Mucosa of descending colon (tissue), 3 donors: ENCODE measurements at regions not wholly inside any gene's neighbourhood (a gene's known extent, or its start where the extent isn't known, plus 50 kb on each side); places are given as distances from the start of the nearest gene placed in this dataset.

Experiments
- ATAC-seq: fragments of 200-7000 bp; cut with Tn5 transposase; one replicate; pipeline ENCODE4 v1.9.1; 2020; ENCODE audit warnings: mild to moderate bottlenecking, moderate library complexity
- DNase-seq, 3 donors: peaks; one replicate each; pipeline ENCODE4 v3.0.0-alpha.2; 2020
- H3K36me3 ChIP-seq: fragments of 200-600 bp; one replicate; pipeline ENCODE4 v1.8.0; 2021; ENCODE audit warnings: low read depth, mild to moderate bottlenecking
- H3K4me1 ChIP-seq: fragments of 200-600 bp; one replicate; pipeline ENCODE4 v1.8.0; 2021; ENCODE audit warnings: low read depth, mild to moderate bottlenecking
- H3K4me3 ChIP-seq: fragments of 200-600 bp; one replicate; pipeline ENCODE4 v1.8.0; 2021; ENCODE audit warnings: mild to moderate bottlenecking
- H3K9me3 ChIP-seq: fragments of 200-600 bp; one replicate; pipeline ENCODE4 v1.8.0; 2021; ENCODE audit warnings: mild to moderate bottlenecking
- intact Hi-C, 2 donors: fragments of 100-400 bp; cut with DNase I in 1 of 2; cut with micrococcal nuclease in 1 of 2; formaldehyde crosslinking; loops; one replicate each; pipeline versions ENCODE4 v1.11.0 to v1.11.1; 2022; cut with DNase I, micrococcal nuclease
- TF ChIP-seq, protein P1 (sequence below): fragments of 200-600 bp; IDR thresholded peaks from one replicate; pipeline ENCODE4 v1.8.0; 2022; ENCODE audit warnings: antibody characterized with exemption, mild to moderate bottlenecking
- donor health status: DM: no; HTN: no; CAD: no; lungs with moderate emphysema.
- donor health status: DM: no; HTN: no; CAD: no.
- donor health status: DM: no; HTN: yes; CAD: no.

DNA sequence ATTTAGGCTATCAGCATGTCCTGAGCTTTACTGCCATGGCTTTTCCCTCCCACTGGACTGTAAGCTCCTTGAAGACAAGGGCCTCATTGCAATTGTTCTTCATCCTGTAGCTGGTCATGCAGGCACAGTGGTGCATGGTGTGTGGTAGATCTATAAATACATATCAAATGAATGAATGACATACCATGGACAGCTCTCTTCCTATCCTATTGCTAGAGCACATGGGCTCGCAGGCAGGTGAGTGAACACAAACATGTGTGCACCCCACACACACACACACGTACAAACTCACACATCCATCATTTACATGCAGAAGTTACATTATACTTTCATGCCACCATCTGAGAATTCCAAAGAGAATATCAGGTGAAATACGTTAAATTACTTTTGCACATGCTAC, 172.9 kb upstream of the RUNX1 start:
- Histone ChIP-seq H3K4me1 (peaks cover 3% of the 10 kb centered on the region), H3K4me3 (no peak overlapping the region), H3K9me3 (no peaks in the 10 kb centered on the region), H3K36me3 (no peaks in the 10 kb centered on the region)
- TF ChIP-seq, protein P1, sequence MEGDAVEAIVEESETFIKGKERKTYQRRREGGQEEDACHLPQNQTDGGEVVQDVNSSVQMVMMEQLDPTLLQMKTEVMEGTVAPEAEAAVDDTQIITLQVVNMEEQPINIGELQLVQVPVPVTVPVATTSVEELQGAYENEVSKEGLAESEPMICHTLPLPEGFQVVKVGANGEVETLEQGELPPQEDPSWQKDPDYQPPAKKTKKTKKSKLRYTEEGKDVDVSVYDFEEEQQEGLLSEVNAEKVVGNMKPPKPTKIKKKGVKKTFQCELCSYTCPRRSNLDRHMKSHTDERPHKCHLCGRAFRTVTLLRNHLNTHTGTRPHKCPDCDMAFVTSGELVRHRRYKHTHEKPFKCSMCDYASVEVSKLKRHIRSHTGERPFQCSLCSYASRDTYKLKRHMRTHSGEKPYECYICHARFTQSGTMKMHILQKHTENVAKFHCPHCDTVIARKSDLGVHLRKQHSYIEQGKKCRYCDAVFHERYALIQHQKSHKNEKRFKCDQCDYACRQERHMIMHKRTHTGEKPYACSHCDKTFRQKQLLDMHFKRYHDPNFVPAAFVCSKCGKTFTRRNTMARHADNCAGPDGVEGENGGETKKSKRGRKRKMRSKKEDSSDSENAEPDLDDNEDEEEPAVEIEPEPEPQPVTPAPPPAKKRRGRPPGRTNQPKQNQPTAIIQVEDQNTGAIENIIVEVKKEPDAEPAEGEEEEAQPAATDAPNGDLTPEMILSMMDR: no peak
- intact Hi-C loops: no loop called here
- ATAC-seq (no peak), DNase-seq (no peak)

DNA sequence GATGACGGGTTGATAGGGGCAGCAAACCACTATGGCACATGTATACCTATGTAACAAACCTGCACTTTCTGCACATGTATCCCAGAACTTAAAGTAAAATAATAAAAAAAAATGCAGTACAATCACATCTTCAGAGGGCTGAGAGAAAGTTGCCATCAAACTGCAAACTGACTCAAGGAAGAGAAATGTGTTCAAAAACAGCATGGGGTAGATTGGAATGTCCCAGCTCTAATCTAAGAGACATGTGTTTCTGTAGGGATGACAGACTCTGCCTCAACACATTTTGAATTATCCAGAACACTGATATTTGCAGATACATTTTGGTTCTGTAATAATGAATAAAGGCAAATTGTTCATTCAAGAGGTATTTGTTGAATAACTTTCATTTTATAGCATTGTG, 171.2 kb upstream of the RUNX1 start:
- DNase-seq: no peak
- no peak for ATAC-seq
- Histone ChIP-seq H3K36me3 (no peaks in the 10 kb centered on the region), H3K4me3 (no peak overlapping the region), H3K9me3 (no peaks in the 10 kb centered on the region), H3K4me1 (no peaks in the 10 kb centered on the region)
- intact Hi-C loops: no loop called here
- TF ChIP-seq, protein P1: no peak

- H3K9me3 ChIP-seq: no peaks in the 10 kb centered on the region
- no peaks in the 10 kb centered on the region for H3K4me1 ChIP-seq
- H3K4me3 ChIP-seq: no peak overlapping the region
- DNase-seq (no peak), ATAC-seq (no peak)
- TF ChIP-seq, protein P1: no peak
- H3K36me3 ChIP-seq: no peaks in the 10 kb centered on the region
- intact Hi-C loops: no loop called here
Observed at GRCh38 chr21:35219719-35220118, 170.6 kb upstream of the RUNX1 start.

DNA sequence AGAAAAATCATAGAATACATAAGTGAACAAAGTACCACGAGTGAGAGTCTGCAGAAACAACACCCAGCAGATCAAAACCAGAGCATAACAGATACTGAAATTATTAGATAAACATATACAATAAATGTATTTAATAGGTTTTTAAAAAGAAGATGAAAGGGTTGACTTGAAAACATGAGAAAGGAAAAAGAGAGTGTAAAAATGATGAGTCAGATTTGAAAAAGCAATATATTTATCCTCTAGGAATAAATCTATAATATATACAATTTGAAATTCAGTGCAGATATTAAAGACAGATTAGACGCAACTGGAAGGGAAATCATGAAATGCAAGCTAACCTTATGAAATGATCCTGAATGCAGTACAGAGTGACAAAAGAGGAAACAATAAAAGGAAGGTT, 170.2 kb upstream of the RUNX1 start:
- TF ChIP-seq, protein P1: no peak
- intact Hi-C loops: no loop called here
- DNase-seq (no peak), ATAC-seq (no peak)
- no peaks in the 10 kb centered on the region for H3K36me3 ChIP-seq
- H3K9me3 ChIP-seq: no peaks in the 10 kb centered on the region
- no peak overlapping the region for H3K4me3 ChIP-seq
- no peaks in the 10 kb centered on the region for H3K4me1 ChIP-seq

DNA sequence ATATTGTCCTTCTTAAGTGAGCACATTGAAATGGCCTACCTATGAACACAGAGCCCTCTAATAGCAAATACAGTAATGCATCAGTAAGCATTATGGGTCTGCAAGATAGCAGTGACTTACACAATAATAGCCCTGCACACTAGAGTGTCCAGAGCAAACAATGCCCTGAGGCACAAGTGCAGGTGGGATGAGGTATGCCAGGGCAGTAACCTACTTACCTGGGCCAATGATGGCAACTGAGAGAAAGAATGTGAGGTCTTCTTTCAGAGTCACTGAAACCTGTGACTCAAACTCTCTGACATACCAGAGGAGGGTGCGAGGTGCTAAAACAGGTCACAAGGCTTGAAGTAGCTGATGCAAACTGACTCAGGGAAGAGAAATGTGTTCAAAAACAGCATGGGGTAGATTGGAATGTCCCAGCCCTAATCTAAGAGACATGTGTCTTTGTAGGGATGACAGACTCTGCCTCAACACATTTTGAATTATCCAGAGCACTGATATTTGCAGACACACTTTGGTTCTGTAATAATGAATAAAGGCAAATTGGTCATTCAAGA, 168.5 kb upstream of the RUNX1 start:
- intact Hi-C loops: no loop called here
- ATAC-seq (no peak), DNase-seq (no peak)
- no peaks in the 10 kb centered on the region for H3K4me1 ChIP-seq
- no peaks in the 10 kb centered on the region for H3K36me3 ChIP-seq
- no peak overlapping the region for H3K4me3 ChIP-seq
- TF ChIP-seq, protein P1: no peak
- H3K9me3 ChIP-seq: no peaks in the 10 kb centered on the region

- intact Hi-C loops: no loop called here
- ATAC-seq (no peak), DNase-seq (no peak)
- Histone ChIP-seq H3K4me3 (no peak overlapping the region), H3K9me3 (no peaks in the 10 kb centered on the region), H3K36me3 (no peaks in the 10 kb centered on the region), H3K4me1 (no peaks in the 10 kb centered on the region)
- TF ChIP-seq, protein P1: no peak
Observed at GRCh38 chr21:35216996-35217395, 167.9 kb upstream of the RUNX1 start.
